ENCODE measurements at regions not wholly inside any gene's neighbourhood (a gene's known extent, or its start where the extent isn't known, plus 50 kb on each side); places are given as distances from the start of the nearest gene placed in this dataset.

DNA sequence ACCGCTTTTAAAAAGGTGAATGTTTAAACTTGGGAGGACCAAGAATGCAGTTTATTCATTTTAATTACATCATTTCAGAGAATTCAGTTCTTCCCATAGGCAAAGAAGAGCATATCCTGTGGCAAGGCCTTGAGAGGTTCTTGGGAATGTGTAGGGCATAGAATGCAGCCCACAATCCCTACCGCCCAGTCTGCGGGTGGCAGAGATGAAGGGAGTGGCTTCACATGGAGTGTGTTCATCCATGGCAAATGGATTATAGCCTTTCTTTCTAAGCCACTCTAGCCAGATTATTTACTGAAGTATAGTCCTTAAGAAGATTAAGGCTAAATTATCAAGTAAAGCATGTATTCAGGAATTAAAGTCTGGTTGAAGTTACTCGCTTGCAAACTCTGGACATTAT is 97.4 kb downstream of the TSPAN8 start:
- Histone ChIP-seq H3K9me3 (no peaks in the 10 kb centered on the region), H3K4me3 (no peak overlapping the region), H3K36me3 (no peaks in the 10 kb centered on the region), H3K27ac (no peak overlapping the region), H3K27me3 (no peaks in the 10 kb centered on the region), H3K4me1 (no peaks in the 10 kb centered on the region)
- intact Hi-C loops (cut with DNase I): no loop called here
- ATAC-seq (no peak), DNase-seq (no peak)
- TF ChIP-seq, protein P1, sequence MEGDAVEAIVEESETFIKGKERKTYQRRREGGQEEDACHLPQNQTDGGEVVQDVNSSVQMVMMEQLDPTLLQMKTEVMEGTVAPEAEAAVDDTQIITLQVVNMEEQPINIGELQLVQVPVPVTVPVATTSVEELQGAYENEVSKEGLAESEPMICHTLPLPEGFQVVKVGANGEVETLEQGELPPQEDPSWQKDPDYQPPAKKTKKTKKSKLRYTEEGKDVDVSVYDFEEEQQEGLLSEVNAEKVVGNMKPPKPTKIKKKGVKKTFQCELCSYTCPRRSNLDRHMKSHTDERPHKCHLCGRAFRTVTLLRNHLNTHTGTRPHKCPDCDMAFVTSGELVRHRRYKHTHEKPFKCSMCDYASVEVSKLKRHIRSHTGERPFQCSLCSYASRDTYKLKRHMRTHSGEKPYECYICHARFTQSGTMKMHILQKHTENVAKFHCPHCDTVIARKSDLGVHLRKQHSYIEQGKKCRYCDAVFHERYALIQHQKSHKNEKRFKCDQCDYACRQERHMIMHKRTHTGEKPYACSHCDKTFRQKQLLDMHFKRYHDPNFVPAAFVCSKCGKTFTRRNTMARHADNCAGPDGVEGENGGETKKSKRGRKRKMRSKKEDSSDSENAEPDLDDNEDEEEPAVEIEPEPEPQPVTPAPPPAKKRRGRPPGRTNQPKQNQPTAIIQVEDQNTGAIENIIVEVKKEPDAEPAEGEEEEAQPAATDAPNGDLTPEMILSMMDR (IDR thresholded peaks at IDR 0.05): no peak

DNA sequence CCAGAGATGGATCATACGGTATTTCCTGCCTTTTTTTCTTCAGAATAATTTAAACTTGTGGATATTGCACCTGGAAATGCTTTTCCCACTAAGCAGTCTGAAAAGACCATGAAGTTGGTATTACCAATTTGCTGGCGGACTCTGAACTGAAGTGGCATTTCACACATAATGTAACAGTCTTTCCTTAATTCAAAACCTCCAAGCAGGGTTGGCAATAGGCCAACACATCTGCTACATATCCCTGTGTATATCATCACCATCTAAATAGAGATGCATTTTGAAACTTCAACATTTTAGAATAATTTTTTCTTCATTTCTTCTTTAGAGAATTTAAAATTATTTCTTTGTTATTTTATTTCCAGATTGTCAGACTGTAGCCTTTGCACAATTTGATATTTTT is 100.5 kb downstream of the TSPAN8 start:
- Histone ChIP-seq H3K27ac (no peak overlapping the region), H3K27me3 (no peaks in the 10 kb centered on the region), H3K36me3 (no peaks in the 10 kb centered on the region), H3K4me1 (no peaks in the 10 kb centered on the region), H3K4me3 (no peak overlapping the region), H3K9me3 (no peaks in the 10 kb centered on the region)
- intact Hi-C loops (cut with DNase I): no loop called here
- DNase-seq: no peak
- TF ChIP-seq, protein P1 (IDR thresholded peaks at IDR 0.05): no peak
- no peak for ATAC-seq

DNA sequence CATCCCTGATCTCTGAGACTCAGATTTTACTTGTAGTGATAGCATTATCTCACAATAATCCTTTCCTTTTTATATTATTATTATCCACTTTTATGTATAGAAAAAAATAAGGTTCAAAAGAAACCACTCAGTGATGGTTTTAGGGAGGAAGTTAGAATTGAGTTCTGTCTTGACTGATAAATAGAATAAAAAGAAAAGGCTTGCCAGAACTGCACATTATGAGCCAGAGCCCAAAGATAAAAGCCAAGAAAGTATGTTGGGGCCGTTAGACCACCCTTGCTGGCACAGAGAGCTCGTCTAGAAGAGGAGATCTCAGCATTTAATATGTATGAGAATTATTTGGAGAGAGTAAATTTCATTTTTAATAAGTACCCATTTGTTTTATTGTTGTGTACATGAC is 103.2 kb downstream of the TSPAN8 start:
- ATAC-seq (no peak), DNase-seq (no peak)
- no peaks in the 10 kb centered on the region for H3K9me3 ChIP-seq
- intact Hi-C loops (cut with DNase I): no loop called here
- no peaks in the 10 kb centered on the region for H3K36me3 ChIP-seq
- H3K4me3 ChIP-seq: no peak overlapping the region
- TF ChIP-seq, protein P1 (IDR thresholded peaks at IDR 0.05): no peak
- H3K27me3 ChIP-seq: no peaks in the 10 kb centered on the region
- H3K4me1 ChIP-seq: no peaks in the 10 kb centered on the region
- H3K27ac ChIP-seq: no peak overlapping the region

GRCh38 chr12:71046215-71046614 is 111.6 kb downstream of the TSPAN8 start:
- no peaks in the 10 kb centered on the region for H3K9me3 ChIP-seq
- TF ChIP-seq, protein P1 (IDR thresholded peaks at IDR 0.05): no peak
- H3K4me1 ChIP-seq: no peaks in the 10 kb centered on the region
- no peak for ATAC-seq
- no peaks in the 10 kb centered on the region for H3K27me3 ChIP-seq
- H3K27ac ChIP-seq: peak overlapping the region; percentile 63
- intact Hi-C loops (cut with DNase I): no loop called here
- H3K4me3 ChIP-seq: no peak overlapping the region
- H3K36me3 ChIP-seq: no peaks in the 10 kb centered on the region
- DNase-seq: no peak

DNA sequence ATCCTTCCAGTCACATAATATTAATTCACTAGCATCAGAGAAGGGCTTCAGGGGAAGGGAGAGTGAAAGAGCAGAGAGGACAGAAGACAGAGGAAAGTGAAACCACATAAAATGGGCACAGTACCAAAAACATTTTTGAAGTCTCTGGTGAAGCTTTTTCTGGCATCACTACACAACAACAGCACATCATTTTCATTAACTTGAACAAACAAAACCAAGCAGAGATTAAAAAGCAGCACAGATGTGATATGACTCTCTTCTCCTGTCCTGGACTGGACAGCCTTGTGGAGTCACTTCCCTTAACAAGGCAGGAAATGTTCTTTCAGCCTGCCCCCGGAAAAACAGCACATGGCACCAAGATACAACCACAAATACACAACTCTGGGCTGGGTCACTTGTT is 112.0 kb downstream of the TSPAN8 start:
- ATAC-seq (no peak), DNase-seq (no peak)

DNA sequence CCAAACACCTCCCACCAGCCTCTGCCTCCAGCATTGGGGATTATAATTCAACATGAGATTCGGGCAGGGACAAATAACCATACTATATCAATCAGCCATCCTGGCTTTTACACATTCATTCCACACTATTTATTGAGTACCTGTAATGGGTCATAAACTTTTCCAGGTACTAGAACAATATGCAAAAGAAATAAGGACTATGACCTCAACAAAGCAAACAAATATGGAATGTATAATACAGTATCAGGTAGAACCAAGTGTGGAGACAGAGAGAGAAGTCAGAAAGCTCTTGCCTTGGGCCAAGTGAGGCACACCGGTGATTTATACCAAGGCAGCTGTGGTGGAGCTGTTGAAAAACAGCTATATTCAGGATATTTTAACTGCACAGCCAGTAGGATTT is 116.3 kb downstream of the TSPAN8 start:
- ATAC-seq (no peak), DNase-seq (no peak)
- no peak overlapping the region for H3K27ac ChIP-seq
- H3K36me3 ChIP-seq: no peaks in the 10 kb centered on the region
- no peaks in the 10 kb centered on the region for H3K9me3 ChIP-seq
- TF ChIP-seq, protein P1 (IDR thresholded peaks at IDR 0.05): no peak
- no peaks in the 10 kb centered on the region for H3K27me3 ChIP-seq
- intact Hi-C loops (cut with DNase I): no loop called here
- H3K4me1 ChIP-seq: no peaks in the 10 kb centered on the region
- H3K4me3 ChIP-seq: no peak overlapping the region

More for the DNA sequence above, 112.0 kb downstream of the TSPAN8 start:
- peak overlapping the region; percentile 63 for H3K27ac ChIP-seq
- no peaks in the 10 kb centered on the region for H3K9me3 ChIP-seq
- H3K27me3 ChIP-seq: no peaks in the 10 kb centered on the region
- H3K4me1 ChIP-seq: no peaks in the 10 kb centered on the region
- no peaks in the 10 kb centered on the region for H3K36me3 ChIP-seq
- H3K4me3 ChIP-seq: no peak overlapping the region
- TF ChIP-seq, protein P1 (IDR thresholded peaks at IDR 0.05): no peak
- intact Hi-C loops (cut with DNase I): no loop called here
